Testis (tissue), 2 donors: ENCODE measurements at regions not wholly inside any gene's neighbourhood (a gene's known extent, or its start where the extent isn't known, plus 50 kb on each side); places are given as distances from the start of the nearest gene placed in this dataset.
"Not testable (repeated sequence)": the region's sequence is repeated elsewhere in the genome, so short reads cannot be mapped to it uniquely, and the experiment has no call there.

Source experiments
- CTCF ChIP-seq, 3 experiments: fragments of 450-650 bp in 2 of 3; fragments of 200-600 bp in 1 of 3; sonication (generic) in 1 of 3; IDR thresholded peaks; one replicate each; pipeline ENCODE4 v1.5.1; 2016 to 2019; ENCODE audit warnings: antibody characterized with exemption in 3 of 3, mild to moderate bottlenecking in 2 of 3, moderate library complexity in 1 of 3
- POLR2A ChIP-seq: fragments of 450-650 bp; IDR thresholded peaks from one replicate; pipeline ENCODE4 v1.6.1; 2017; ENCODE audit warnings: antibody characterized with exemption, mild to moderate bottlenecking, moderate library complexity

- TF ChIP-seq CTCF (IDR thresholded peaks at IDR 0.05); POLR2A: not testable (repeated sequence)
Measured at GRCh38 chr11:71639916-71640315, 57.2 kb upstream of the KRTAP5-11 start.
